ENCODE measurements at regions not wholly inside any gene's neighbourhood (a gene's known extent, or its start where the extent isn't known, plus 50 kb on each side); places are given as distances from the start of the nearest gene placed in this dataset.

DNA sequence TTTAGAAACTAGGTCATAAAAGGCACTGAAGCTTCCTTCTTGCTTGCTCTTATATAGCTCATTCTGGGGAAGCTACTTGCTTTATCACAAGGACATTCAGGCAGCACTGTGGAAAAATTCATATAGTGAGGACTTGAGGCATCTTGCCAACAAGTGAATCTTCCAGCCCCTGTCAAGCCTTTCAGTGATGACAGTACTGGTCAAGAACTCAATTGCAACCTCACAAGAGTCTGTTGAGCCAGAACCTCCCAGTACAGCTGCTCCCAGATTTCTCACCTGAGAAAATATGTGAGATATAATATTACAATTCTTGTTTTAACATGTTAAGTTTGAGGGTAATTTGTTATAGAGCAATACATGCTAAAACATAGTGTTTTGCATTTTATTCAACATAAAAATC is 2011.0 kb upstream of the NUDT12 start:
- DNase-seq = no peak
- no peak overlapping the region for H4K5ac ChIP-seq (ENCODE audit: insufficient read length, low read depth, low read length)
- H2BK20ac ChIP-seq (ENCODE audit: low read depth, low read length, poor library complexity, severe bottlenecking) = no peak overlapping the region
- H3T11ph ChIP-seq (ENCODE audit: low read length) = no peak overlapping the region
- no peak overlapping the region for H3K4ac ChIP-seq (ENCODE audit: low read depth, low read length)
- no peak overlapping the region for H2BK120ac ChIP-seq (ENCODE audit: low read depth, low read length, poor library complexity, severe bottlenecking)
- no peaks in the 10 kb centered on the region for H3K4me1 ChIP-seq (ENCODE audit: insufficient read depth, low read length)
- no peak overlapping the region for H3K23ac ChIP-seq (ENCODE audit: insufficient read length, low read depth, low read length)
- H3K79me2 ChIP-seq (ENCODE audit: insufficient read depth, low read length) = no peaks in the 10 kb centered on the region
- H3K9me3 Mint-ChIP-seq = peaks cover 0 to 6% of the 10 kb centered on the region in 2 experiments; a peak in 2 of 5 replicates
- H2BK12ac ChIP-seq (ENCODE audit: insufficient read length, low read depth, low read length) = no peak overlapping the region
- no peak overlapping the region for H3K4me3 Mint-ChIP-seq
- H2AFZ ChIP-seq (ENCODE audit: low read length) = no peak overlapping the region
- H4K91ac ChIP-seq (ENCODE audit: insufficient read length, low read depth, low read length) = no peak overlapping the region
- H3K36me3 Mint-ChIP-seq (ENCODE audit: insufficient read depth in 1 of 3, low read depth in 3 of 3) = no peaks in the 10 kb centered on the region
- no peak overlapping the region for H2BK5ac ChIP-seq (ENCODE audit: insufficient read length, low read length)
- H3K4me1 Mint-ChIP-seq = no peaks in the 10 kb centered on the region
- H3K27ac ChIP-seq (ENCODE audit: insufficient read length, low read depth, low read length) = no peak overlapping the region
- no peak overlapping the region for H3K56ac ChIP-seq (ENCODE audit: insufficient read length, low read depth, low read length)
- no peaks in the 10 kb centered on the region for H3K23me2 ChIP-seq (ENCODE audit: insufficient read length, low read depth, low read length, poor library complexity, severe bottlenecking)
- no peak overlapping the region for H2AK5ac ChIP-seq (ENCODE audit: insufficient read length, low read length)
- no peak overlapping the region for H2BK15ac ChIP-seq (ENCODE audit: low read depth, low read length)
- H4K8ac ChIP-seq (replicated peaks; ENCODE audit: insufficient read length, low read depth, low read length) = no peak overlapping the region
- no peak overlapping the region for H3K4me2 ChIP-seq (ENCODE audit: insufficient read depth, insufficient read length, low read length)
- no peaks in the 10 kb centered on the region for H3K27me3 ChIP-seq (ENCODE audit: insufficient read depth, low read length)
- H3K14ac ChIP-seq (ENCODE audit: insufficient read depth, low read length) = no peak overlapping the region
- no peaks in the 10 kb centered on the region for H3K79me1 ChIP-seq (ENCODE audit: insufficient read depth, low read depth, low read length, poor library complexity, severe bottlenecking)
- H3K27ac Mint-ChIP-seq = no peak overlapping the region
- H4K20me1 ChIP-seq (ENCODE audit: control insufficient read depth, insufficient read depth, insufficient read length) = no peaks in the 10 kb centered on the region
- no peaks in the 10 kb centered on the region for H3K27me3 Mint-ChIP-seq (ENCODE audit: low read depth)
- no peak overlapping the region for H3K18ac ChIP-seq (ENCODE audit: insufficient read length, low read depth, low read length)
- H3K9ac ChIP-seq (ENCODE audit: extremely low read depth, insufficient read length, low read length) = no peak overlapping the region
- no peaks in the 10 kb centered on the region for H3K9me3 ChIP-seq (ENCODE audit: control insufficient read depth, low read depth, low read length)
- TF ChIP-seq, protein P1, sequence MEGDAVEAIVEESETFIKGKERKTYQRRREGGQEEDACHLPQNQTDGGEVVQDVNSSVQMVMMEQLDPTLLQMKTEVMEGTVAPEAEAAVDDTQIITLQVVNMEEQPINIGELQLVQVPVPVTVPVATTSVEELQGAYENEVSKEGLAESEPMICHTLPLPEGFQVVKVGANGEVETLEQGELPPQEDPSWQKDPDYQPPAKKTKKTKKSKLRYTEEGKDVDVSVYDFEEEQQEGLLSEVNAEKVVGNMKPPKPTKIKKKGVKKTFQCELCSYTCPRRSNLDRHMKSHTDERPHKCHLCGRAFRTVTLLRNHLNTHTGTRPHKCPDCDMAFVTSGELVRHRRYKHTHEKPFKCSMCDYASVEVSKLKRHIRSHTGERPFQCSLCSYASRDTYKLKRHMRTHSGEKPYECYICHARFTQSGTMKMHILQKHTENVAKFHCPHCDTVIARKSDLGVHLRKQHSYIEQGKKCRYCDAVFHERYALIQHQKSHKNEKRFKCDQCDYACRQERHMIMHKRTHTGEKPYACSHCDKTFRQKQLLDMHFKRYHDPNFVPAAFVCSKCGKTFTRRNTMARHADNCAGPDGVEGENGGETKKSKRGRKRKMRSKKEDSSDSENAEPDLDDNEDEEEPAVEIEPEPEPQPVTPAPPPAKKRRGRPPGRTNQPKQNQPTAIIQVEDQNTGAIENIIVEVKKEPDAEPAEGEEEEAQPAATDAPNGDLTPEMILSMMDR (conservative IDR thresholded peaks at IDR 0.05) = no peak
